SK-N-SH (cell line): ENCODE measurements at regions not wholly inside any gene's neighbourhood (a gene's known extent, or its start where the extent isn't known, plus 50 kb on each side); places are given as distances from the start of the nearest gene placed in this dataset.

Source experiments
- CTCF ChIP-seq: fragments of 200-600 bp; sonication (generic); IDR thresholded peaks from 2 replicates; pipeline ENCODE4 v1.6.1; 2017; ENCODE audit warnings: antibody characterized with exemption, mild to moderate bottlenecking, moderate library complexity
- ELF1 ChIP-seq: IDR thresholded peaks from 2 replicates; pipeline ENCODE4 v1.4.0; 2012

GRCh38 chr15:61480295-61480694, 251.2 kb upstream of the RORA start:
- no peak for TF ChIP-seq CTCF
- no peak for TF ChIP-seq ELF1
